ENCODE measurements at regions not wholly inside any gene's neighbourhood (a gene's known extent, or its start where the extent isn't known, plus 50 kb on each side); places are given as distances from the start of the nearest gene placed in this dataset.

DNA sequence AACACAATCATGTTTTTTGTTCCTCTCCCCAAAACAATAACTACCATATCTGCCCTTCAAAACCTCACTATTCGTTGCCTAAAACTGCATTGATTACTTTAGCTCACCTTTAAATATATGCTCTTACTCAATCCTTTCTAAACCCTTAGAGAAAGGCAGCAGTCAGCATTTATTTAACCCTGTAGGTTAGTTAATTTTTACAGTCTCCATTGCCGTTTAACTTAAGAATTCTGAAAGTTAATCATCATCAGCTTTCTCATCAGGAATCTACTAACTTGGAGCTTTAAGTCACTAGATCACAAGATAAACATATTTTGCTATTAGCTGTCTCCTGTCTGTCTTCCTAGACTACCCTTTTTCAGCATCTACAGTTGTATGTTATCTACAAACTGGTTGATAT is 991.9 kb downstream of the EPHA7 start:
- TF ChIP-seq, protein P1, sequence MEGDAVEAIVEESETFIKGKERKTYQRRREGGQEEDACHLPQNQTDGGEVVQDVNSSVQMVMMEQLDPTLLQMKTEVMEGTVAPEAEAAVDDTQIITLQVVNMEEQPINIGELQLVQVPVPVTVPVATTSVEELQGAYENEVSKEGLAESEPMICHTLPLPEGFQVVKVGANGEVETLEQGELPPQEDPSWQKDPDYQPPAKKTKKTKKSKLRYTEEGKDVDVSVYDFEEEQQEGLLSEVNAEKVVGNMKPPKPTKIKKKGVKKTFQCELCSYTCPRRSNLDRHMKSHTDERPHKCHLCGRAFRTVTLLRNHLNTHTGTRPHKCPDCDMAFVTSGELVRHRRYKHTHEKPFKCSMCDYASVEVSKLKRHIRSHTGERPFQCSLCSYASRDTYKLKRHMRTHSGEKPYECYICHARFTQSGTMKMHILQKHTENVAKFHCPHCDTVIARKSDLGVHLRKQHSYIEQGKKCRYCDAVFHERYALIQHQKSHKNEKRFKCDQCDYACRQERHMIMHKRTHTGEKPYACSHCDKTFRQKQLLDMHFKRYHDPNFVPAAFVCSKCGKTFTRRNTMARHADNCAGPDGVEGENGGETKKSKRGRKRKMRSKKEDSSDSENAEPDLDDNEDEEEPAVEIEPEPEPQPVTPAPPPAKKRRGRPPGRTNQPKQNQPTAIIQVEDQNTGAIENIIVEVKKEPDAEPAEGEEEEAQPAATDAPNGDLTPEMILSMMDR (IDR thresholded peaks at IDR 0.05) = no peak
- no peak for TF ChIP-seq POLR2A (IDR thresholded peaks at IDR 0.05)
